Cerebellar cortex (tissue), 1 donor: ENCODE measurements at regions not wholly inside any gene's neighbourhood (a gene's known extent, or its start where the extent isn't known, plus 50 kb on each side); places are given as distances from the start of the nearest gene placed in this dataset.
A peak's percentile ranks its signal among the peaks of the same experiment; 100 is the strongest.
"Not testable (repeated sequence)": the region's sequence is repeated elsewhere in the genome, so short reads cannot be mapped to it uniquely, and the experiment has no call there.

ENCODE experiments used
- DNase-seq: peaks from one replicate; pipeline ENCODE4 v3.0.0-alpha.2; 2015; ENCODE audit warnings: low spot score

GRCh38 chr10:58066979-58067378 lies 200.7 kb downstream of the IPMK start:
- DNase-seq: no peak

- DNase-seq: no peak
Measured at GRCh38 chr10:58066126-58066525, 201.6 kb downstream of the IPMK start.

- no peak for DNase-seq
Measured at GRCh38 chr10:58065529-58065815, 202.2 kb downstream of the IPMK start.

GRCh38 chr10:58064714-58065528 lies 202.8 kb downstream of the IPMK start:
- DNase-seq: peak; percentile 46

- no peak for DNase-seq
Measured at GRCh38 chr10:58063861-58064480, 203.7 kb downstream of the IPMK start.

- DNase-seq: not testable (repeated sequence)
Measured at GRCh38 chr10:58058683-58059082, 209.0 kb downstream of the IPMK start.

- no peak for DNase-seq
Measured at GRCh38 chr10:58054881-58055280, 212.8 kb downstream of the IPMK start.

- DNase-seq: no peak
Measured at GRCh38 chr10:58052772-58053171, 214.9 kb downstream of the IPMK start.

- DNase-seq: no peak
Measured at GRCh38 chr10:58050575-58050974, 217.1 kb downstream of the IPMK start.

GRCh38 chr10:58048936-58049335 lies 218.8 kb downstream of the IPMK start:
- DNase-seq: no peak

GRCh38 chr10:58044072-58044471 lies 223.6 kb downstream of the IPMK start:
- no peak for DNase-seq

- no peak for DNase-seq
Measured at GRCh38 chr10:58041901-58042300, 225.8 kb downstream of the IPMK start.

GRCh38 chr10:58030208-58030607 lies 237.5 kb downstream of the IPMK start:
- no peak for DNase-seq

GRCh38 chr10:58028597-58029366 lies 238.9 kb downstream of the IPMK start:
- DNase-seq: no peak

- no peak for DNase-seq
Measured at GRCh38 chr10:58027426-58027825, 240.3 kb downstream of the IPMK start.

GRCh38 chr10:58026036-58026435 lies 241.7 kb downstream of the IPMK start:
- no peak for DNase-seq

- no peak for DNase-seq
Measured at GRCh38 chr10:58023341-58024073, 244.2 kb downstream of the IPMK start.

- DNase-seq: no peak
Measured at GRCh38 chr10:58019863-58020537, 247.7 kb downstream of the IPMK start.

- DNase-seq: no peak
Measured at GRCh38 chr10:58017719-58018367, 249.9 kb downstream of the IPMK start.

- no peak for DNase-seq
Measured at GRCh38 chr10:58016614-58017013, 251.1 kb downstream of the IPMK start.

- no peak for DNase-seq
Measured at GRCh38 chr10:58014436-58014835, 253.3 kb downstream of the IPMK start.
